ENCODE measurements at regions not wholly inside any gene's neighbourhood (a gene's known extent, or its start where the extent isn't known, plus 50 kb on each side); places are given as distances from the start of the nearest gene placed in this dataset.

DNA sequence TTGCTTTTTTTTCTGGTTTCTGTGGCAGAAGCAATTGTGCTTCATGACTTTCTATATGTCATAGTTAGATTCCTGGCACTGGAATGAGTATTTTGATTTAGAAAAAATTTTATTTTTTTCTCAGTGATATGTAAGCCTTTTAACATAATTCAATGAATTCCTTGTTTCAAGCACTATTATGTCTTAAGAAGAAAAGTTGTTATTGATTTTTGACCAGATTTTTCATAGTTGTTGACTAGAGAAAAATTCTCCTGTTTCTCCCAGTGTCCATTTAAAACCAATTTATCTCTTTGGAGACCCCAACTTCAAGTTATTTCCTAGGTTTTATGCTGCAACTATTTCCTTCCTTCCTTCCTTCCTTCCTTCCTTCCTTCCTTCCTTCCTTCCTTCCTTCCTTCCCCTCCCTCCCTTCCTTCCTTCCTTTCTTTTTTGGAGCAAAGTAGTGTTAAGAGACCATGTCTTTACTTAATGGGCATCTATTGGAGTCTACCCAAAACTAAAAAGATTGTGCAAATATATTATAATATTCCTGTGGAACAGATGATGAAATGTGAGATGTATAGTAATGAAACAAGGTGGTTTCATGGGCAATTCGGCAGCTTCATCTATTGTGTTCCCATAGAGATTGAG is 346.9 kb downstream of the RNF144B start:
- TF ChIP-seq, protein P1, sequence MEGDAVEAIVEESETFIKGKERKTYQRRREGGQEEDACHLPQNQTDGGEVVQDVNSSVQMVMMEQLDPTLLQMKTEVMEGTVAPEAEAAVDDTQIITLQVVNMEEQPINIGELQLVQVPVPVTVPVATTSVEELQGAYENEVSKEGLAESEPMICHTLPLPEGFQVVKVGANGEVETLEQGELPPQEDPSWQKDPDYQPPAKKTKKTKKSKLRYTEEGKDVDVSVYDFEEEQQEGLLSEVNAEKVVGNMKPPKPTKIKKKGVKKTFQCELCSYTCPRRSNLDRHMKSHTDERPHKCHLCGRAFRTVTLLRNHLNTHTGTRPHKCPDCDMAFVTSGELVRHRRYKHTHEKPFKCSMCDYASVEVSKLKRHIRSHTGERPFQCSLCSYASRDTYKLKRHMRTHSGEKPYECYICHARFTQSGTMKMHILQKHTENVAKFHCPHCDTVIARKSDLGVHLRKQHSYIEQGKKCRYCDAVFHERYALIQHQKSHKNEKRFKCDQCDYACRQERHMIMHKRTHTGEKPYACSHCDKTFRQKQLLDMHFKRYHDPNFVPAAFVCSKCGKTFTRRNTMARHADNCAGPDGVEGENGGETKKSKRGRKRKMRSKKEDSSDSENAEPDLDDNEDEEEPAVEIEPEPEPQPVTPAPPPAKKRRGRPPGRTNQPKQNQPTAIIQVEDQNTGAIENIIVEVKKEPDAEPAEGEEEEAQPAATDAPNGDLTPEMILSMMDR (IDR thresholded peaks at IDR 0.05): no peak
- TF ChIP-seq, protein P2, sequence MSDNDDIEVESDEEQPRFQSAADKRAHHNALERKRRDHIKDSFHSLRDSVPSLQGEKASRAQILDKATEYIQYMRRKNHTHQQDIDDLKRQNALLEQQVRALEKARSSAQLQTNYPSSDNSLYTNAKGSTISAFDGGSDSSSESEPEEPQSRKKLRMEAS (IDR thresholded peaks at IDR 0.05; ENCODE audit: low read depth): no peak
